NCI-H510A treated with DMSO at 0.1 percent for 48 hours (cell line): ENCODE measurements at regions not wholly inside any gene's neighbourhood (a gene's known extent, or its start where the extent isn't known, plus 50 kb on each side); places are given as distances from the start of the nearest gene placed in this dataset.
"Not testable (repeated sequence)": the region's sequence is repeated elsewhere in the genome, so short reads cannot be mapped to it uniquely, and the experiment has no call there.

Experiments
- DNase-seq: peaks from one replicate; lab custom pipeline; 2025; lab: John Stamatoyannopoulos, UW

GRCh38 chr22:23381661-23382427 is 198.2 kb downstream of the IGLL1 start:
- DNase-seq, result no peak

GRCh38 chr22:23380911-23381310 is 199.2 kb downstream of the IGLL1 start:
- no peak for DNase-seq

- peak; percentile 26 for DNase-seq
These were observed 199.9 kb downstream of the IGLL1 start for GRCh38 chr22:23380230-23380573.

GRCh38 chr22:23379540-23380229 is 199.4 kb downstream of the BCR start:
- DNase-seq, result not testable (repeated sequence)

- no peak for DNase-seq
These were observed 197.5 kb downstream of the BCR start for GRCh38 chr22:23377767-23378166.

- no peak for DNase-seq
These were observed 195.9 kb downstream of the BCR start for GRCh38 chr22:23376256-23376655.

- no peak for DNase-seq
These were observed 194.9 kb downstream of the BCR start for GRCh38 chr22:23375031-23375827.

- DNase-seq, result no peak
These were observed 193.3 kb downstream of the BCR start for GRCh38 chr22:23373601-23374000.

- DNase-seq, result no peak
These were observed 189.9 kb downstream of the BCR start for GRCh38 chr22:23370251-23370650.

- no peak for DNase-seq
These were observed 188.9 kb downstream of the BCR start for GRCh38 chr22:23369054-23369685.
